Retinal pigment epithelial cell (primary cell): ENCODE measurements at regions not wholly inside any gene's neighbourhood (a gene's known extent, or its start where the extent isn't known, plus 50 kb on each side); places are given as distances from the start of the nearest gene placed in this dataset.

Experiments used
- DNase-seq: peaks from one replicate; pipeline ENCODE4 v3.0.0-alpha.2; 2010; ENCODE audit warnings: low read depth
- H3K4me3 ChIP-seq: 2 replicates; pipeline ENCODE4 v1.5.1; 2011; ENCODE audit warnings: mild to moderate bottlenecking, low read length, control low read depth, moderate library complexity
- CTCF ChIP-seq: conservative IDR thresholded peaks from 2 replicates; pipeline ENCODE4 v1.5.1; 2011; ENCODE audit warnings: low read depth, low read length, control low read depth, inconsistent platforms

GRCh38 chr10:44806950-44807349 is 104.2 kb upstream of the TMEM72 start:
- DNase-seq: no peak
- H3K4me3 ChIP-seq: no peak overlapping the region
- no peak for TF ChIP-seq CTCF

GRCh38 chr10:44807451-44807850 is 103.7 kb upstream of the TMEM72 start:
- H3K4me3 ChIP-seq: no peak overlapping the region
- DNase-seq: no peak
- no peak for TF ChIP-seq CTCF

- TF ChIP-seq CTCF: peak; percentile 40
- H3K4me3 ChIP-seq: no peak overlapping the region
- DNase-seq: no peak
These were observed 101.5 kb upstream of the TMEM72 start for GRCh38 chr10:44809647-44810046.

- TF ChIP-seq CTCF: no peak
- DNase-seq: no peak
- H3K4me3 ChIP-seq: no peak overlapping the region
These were observed 100.1 kb upstream of the TMEM72 start for GRCh38 chr10:44811072-44811471.

- DNase-seq: no peak
- H3K4me3 ChIP-seq: no peak overlapping the region
- no peak for TF ChIP-seq CTCF
These were observed 97.9 kb upstream of the TMEM72 start for GRCh38 chr10:44813201-44813600.

GRCh38 chr10:44814929-44815328 is 96.2 kb upstream of the TMEM72 start:
- H3K4me3 ChIP-seq: no peak overlapping the region
- DNase-seq: no peak
- no peak for TF ChIP-seq CTCF

- no peak for DNase-seq
- TF ChIP-seq CTCF: no peak
- H3K4me3 ChIP-seq: no peak overlapping the region
These were observed 93.0 kb upstream of the TMEM72 start for GRCh38 chr10:44818041-44818649.
